ENCODE measurements at regions not wholly inside any gene's neighbourhood (a gene's known extent, or its start where the extent isn't known, plus 50 kb on each side); places are given as distances from the start of the nearest gene placed in this dataset.
"Not testable (repeated sequence)": the region's sequence is repeated elsewhere in the genome, so short reads cannot be mapped to it uniquely, and the experiment has no call there.

GRCh38 chr12:105654606-105655005 lies 324.1 kb downstream of the C12orf75 start:
- H2BK12ac ChIP-seq (ENCODE audit: low read length in 2 of 2) = no peak overlapping the region

DNA sequence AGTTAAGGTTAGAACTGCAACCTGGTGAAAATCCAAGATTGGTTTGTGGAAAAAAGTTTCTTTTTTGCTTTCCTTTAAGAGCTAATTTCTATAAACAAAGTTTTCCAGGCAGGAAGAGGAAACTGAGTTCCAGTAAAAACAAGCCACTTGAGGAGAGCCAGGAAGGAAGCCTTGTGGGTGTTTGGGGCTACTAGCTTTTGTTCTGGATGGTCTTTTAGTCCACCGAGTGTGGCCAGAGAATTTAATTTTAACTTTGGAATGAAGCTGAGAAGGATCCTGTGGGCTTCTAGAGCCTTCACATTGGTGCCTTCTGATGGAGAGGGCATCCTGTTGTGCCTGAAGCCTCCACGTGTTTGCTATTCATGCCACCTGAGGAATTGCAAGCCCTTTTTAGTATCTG lies 327.9 kb downstream of the C12orf75 start:
- H4K8ac ChIP-seq (ENCODE audit: low read length) = no peak overlapping the region
- WGBS = 87% methylated on average over 2 of the region's 2 CpGs
- no peak overlapping the region for H2AFZ ChIP-seq (ENCODE audit: low read depth, low read length)
- no peak overlapping the region for H3K4ac ChIP-seq (ENCODE audit: low read depth in 1 of 2, low read length in 2 of 2)
- H3K4me3 ChIP-seq (ENCODE audit: insufficient read depth in 1 of 2, low read depth in 1 of 2, low read length in 2 of 2) = no peak overlapping the region
- H3K14ac ChIP-seq (ENCODE audit: low read length in 2 of 2) = no peak overlapping the region
- no peak overlapping the region for H3K23ac ChIP-seq (ENCODE audit: low read length in 2 of 2)
- H2BK5ac ChIP-seq (ENCODE audit: low read depth, low read length, poor library complexity, severe bottlenecking) = no peak overlapping the region
- no peak overlapping the region for H2AK5ac ChIP-seq (ENCODE audit: low read length, severe bottlenecking)
- H4K91ac ChIP-seq (ENCODE audit: low read length) = no peak overlapping the region
- no peak overlapping the region for H3K27ac ChIP-seq (ENCODE audit: low read length, poor library complexity, severe bottlenecking)
- H3K18ac ChIP-seq (ENCODE audit: low read depth in 1 of 2, low read length in 2 of 2) = no peak overlapping the region
- no peaks in the 10 kb centered on the region for H3K36me3 ChIP-seq (ENCODE audit: control insufficient read depth in 1 of 2, insufficient read depth in 2 of 2, low read depth in 1 of 2, low read length in 2 of 2)
- no peaks in the 10 kb centered on the region for H3K9me3 ChIP-seq (ENCODE audit: control insufficient read depth, low read length)
- H2BK15ac ChIP-seq (ENCODE audit: low read depth, poor library complexity, severe bottlenecking) = no peak overlapping the region
- no peak overlapping the region for H2BK120ac ChIP-seq (ENCODE audit: low read depth, low read length)
- peaks cover 2% of the 10 kb centered on the region for H3K4me1 ChIP-seq (ENCODE audit: control insufficient read depth, insufficient read depth, low read depth, low read length)
- H3K79me1 ChIP-seq (replicated peaks; ENCODE audit: low read length, poor library complexity, severe bottlenecking) = no peaks in the 10 kb centered on the region
- H3K9ac ChIP-seq (ENCODE audit: low read length) = no peak overlapping the region
- no peak overlapping the region for H3K4me2 ChIP-seq (ENCODE audit: low read length, poor library complexity, severe bottlenecking)
- no peak overlapping the region for H2BK12ac ChIP-seq (ENCODE audit: low read length in 2 of 2)
- no peaks in the 10 kb centered on the region for H3K27me3 ChIP-seq (ENCODE audit: control insufficient read depth in 1 of 2, insufficient read depth in 1 of 2, low read length in 2 of 2)
- DNase-seq = no peak

More at GRCh38 chr12:105654606-105655005, 324.1 kb downstream of the C12orf75 start:
- Histone ChIP-seq H3K23ac (ENCODE audit: low read length in 2 of 2) (no peak overlapping the region), H3K14ac (ENCODE audit: low read length in 2 of 2) (no peak overlapping the region), H3K18ac (ENCODE audit: low read depth in 1 of 2, low read length in 2 of 2) (no peak overlapping the region), H2BK15ac (ENCODE audit: low read depth, poor library complexity, severe bottlenecking) (no peak overlapping the region), H3K4me3 (ENCODE audit: insufficient read depth in 1 of 2, low read depth in 1 of 2, low read length in 2 of 2) (no peak overlapping the region), H3K27me3 (ENCODE audit: control insufficient read depth in 1 of 2, insufficient read depth in 1 of 2, low read length in 2 of 2) (no peaks in the 10 kb centered on the region), H3K79me1 (replicated peaks; ENCODE audit: low read length, poor library complexity, severe bottlenecking) (no peaks in the 10 kb centered on the region), H4K8ac (ENCODE audit: low read length) (no peak overlapping the region), H3K4ac (ENCODE audit: low read depth in 1 of 2, low read length in 2 of 2) (no peak overlapping the region), H4K91ac (ENCODE audit: low read length) (no peak overlapping the region), H2BK5ac (ENCODE audit: low read depth, low read length, poor library complexity, severe bottlenecking) (no peak overlapping the region), H2AK5ac (ENCODE audit: low read length, severe bottlenecking) (no peak overlapping the region), H3K4me2 (ENCODE audit: low read length, poor library complexity, severe bottlenecking) (no peak overlapping the region), H2BK120ac (ENCODE audit: low read depth, low read length) (no peak overlapping the region), H3K4me1 (ENCODE audit: control insufficient read depth, insufficient read depth, low read depth, low read length) (peaks cover 2% of the 10 kb centered on the region), H3K9me3 (ENCODE audit: control insufficient read depth, low read length) (no peaks in the 10 kb centered on the region), H3K27ac (ENCODE audit: low read length, poor library complexity, severe bottlenecking) (no peak overlapping the region), H3K9ac (ENCODE audit: low read length) (no peak overlapping the region), H3K36me3 (ENCODE audit: control insufficient read depth in 1 of 2, insufficient read depth in 2 of 2, low read depth in 1 of 2, low read length in 2 of 2) (no peaks in the 10 kb centered on the region), H2AFZ (ENCODE audit: low read depth, low read length) (no peak overlapping the region)
- DNase-seq = no peak
- 100% methylated on average over 1 of the region's 1 CpG for WGBS

DNA sequence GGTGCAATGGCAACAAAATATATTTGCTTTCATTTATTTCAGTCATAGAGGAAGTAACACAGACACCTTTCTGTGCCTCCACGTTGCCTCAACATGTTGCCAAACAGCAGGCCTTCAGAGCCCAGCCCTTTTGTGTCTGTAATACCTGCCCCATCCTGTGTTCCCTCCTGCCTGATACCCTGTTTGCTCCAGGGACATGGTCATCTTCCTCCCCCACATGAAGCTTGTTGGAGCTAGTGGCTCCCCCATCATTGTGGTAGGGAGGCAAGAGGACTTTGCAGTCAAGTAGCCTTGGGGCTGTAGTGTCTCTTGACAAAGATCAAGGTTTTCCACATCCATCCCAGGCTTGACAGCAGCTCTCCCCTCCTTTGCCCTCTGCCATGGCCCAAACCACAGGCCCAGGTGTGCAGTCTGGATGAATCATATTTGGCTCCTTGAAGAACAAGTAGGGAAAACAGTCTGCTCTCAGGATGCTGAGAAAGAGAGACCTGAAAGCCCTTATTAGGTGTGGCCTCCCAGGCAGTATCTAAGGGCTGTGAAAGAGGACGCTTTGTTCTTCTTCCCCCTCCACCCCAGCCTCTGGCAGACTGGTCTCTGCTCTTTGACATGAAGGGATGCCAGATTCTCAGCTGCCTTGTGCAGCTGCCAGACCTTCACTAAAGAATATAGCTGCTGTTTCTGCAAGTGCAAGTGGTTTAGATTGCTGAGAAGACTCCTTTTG lies 329.0 kb downstream of the C12orf75 start:
- H2BK12ac ChIP-seq (ENCODE audit: low read length in 2 of 2) = peak overlapping the region in 1 of 2 experiments; percentile 11
- no peak overlapping the region for H3K14ac ChIP-seq (ENCODE audit: low read length in 2 of 2)
- no peaks in the 10 kb centered on the region for H3K27me3 ChIP-seq (ENCODE audit: control insufficient read depth in 1 of 2, insufficient read depth in 1 of 2, low read length in 2 of 2)
- H2AK5ac ChIP-seq (ENCODE audit: low read length, severe bottlenecking) = no peak overlapping the region
- no peak overlapping the region for H3K23ac ChIP-seq (ENCODE audit: low read length in 2 of 2)
- no peak overlapping the region for H3K4me2 ChIP-seq (ENCODE audit: low read length, poor library complexity, severe bottlenecking)
- H3K9ac ChIP-seq (ENCODE audit: low read length) = no peak overlapping the region
- peaks cover 2% of the 10 kb centered on the region for H3K4me1 ChIP-seq (ENCODE audit: control insufficient read depth, insufficient read depth, low read depth, low read length)
- H3K4ac ChIP-seq (ENCODE audit: low read depth in 1 of 2, low read length in 2 of 2) = no peak overlapping the region
- no peak overlapping the region for H2BK15ac ChIP-seq (ENCODE audit: low read depth, poor library complexity, severe bottlenecking)
- WGBS = 97% methylated on average over 2 of the region's 2 CpGs
- no peak overlapping the region for H2BK120ac ChIP-seq (ENCODE audit: low read depth, low read length)
- no peak overlapping the region for H3K27ac ChIP-seq (ENCODE audit: low read length, poor library complexity, severe bottlenecking)
- H4K8ac ChIP-seq (ENCODE audit: low read length) = no peak overlapping the region
- H2AFZ ChIP-seq (ENCODE audit: low read depth, low read length) = no peak overlapping the region
- H3K18ac ChIP-seq (ENCODE audit: low read depth in 1 of 2, low read length in 2 of 2) = no peak overlapping the region
- H2BK5ac ChIP-seq (ENCODE audit: low read depth, low read length, poor library complexity, severe bottlenecking) = no peak overlapping the region
- DNase-seq = no peak
- H3K9me3 ChIP-seq (ENCODE audit: control insufficient read depth, low read length) = no peaks in the 10 kb centered on the region
- H4K91ac ChIP-seq (ENCODE audit: low read length) = no peak overlapping the region
- H3K79me1 ChIP-seq (replicated peaks; ENCODE audit: low read length, poor library complexity, severe bottlenecking) = no peaks in the 10 kb centered on the region
- H3K36me3 ChIP-seq (ENCODE audit: control insufficient read depth in 1 of 2, insufficient read depth in 2 of 2, low read depth in 1 of 2, low read length in 2 of 2) = no peaks in the 10 kb centered on the region
- H3K4me3 ChIP-seq (ENCODE audit: insufficient read depth in 1 of 2, low read depth in 1 of 2, low read length in 2 of 2) = no peak overlapping the region

DNA sequence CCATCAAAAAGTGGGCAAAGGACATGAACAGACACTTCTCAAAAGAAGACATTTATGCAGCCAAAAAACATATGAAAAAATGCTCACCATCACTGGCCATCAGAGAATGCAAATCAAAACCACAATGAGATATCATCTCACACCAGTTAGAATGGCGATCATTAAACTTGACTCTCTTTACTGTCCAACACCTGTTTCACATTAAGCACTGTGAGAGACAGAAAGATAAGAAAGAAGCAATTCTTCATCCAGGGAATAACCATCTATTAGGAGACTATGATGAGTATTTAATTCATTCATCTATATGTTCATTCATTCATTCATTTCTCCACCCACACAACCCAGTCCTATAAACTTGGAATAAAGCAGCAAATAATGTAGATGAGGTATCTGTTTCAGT lies 334.3 kb downstream of the C12orf75 start:
- not testable (repeated sequence) for H3K4ac ChIP-seq (ENCODE audit: low read depth in 1 of 2, low read length in 2 of 2); H4K8ac ChIP-seq (ENCODE audit: low read length)

More for the DNA sequence above, 334.3 kb downstream of the C12orf75 start:
- not testable (repeated sequence) for H2AK5ac ChIP-seq (ENCODE audit: low read length, severe bottlenecking); H3K27me3 ChIP-seq (ENCODE audit: control insufficient read depth in 1 of 2, insufficient read depth in 1 of 2, low read length in 2 of 2); H3K4me3 ChIP-seq (ENCODE audit: insufficient read depth in 1 of 2, low read depth in 1 of 2, low read length in 2 of 2); H3K9ac ChIP-seq (ENCODE audit: low read length); H3K4me1 ChIP-seq (ENCODE audit: control insufficient read depth, insufficient read depth, low read depth, low read length); H3K36me3 ChIP-seq (ENCODE audit: control insufficient read depth in 1 of 2, insufficient read depth in 2 of 2, low read depth in 1 of 2, low read length in 2 of 2); H2BK12ac ChIP-seq (ENCODE audit: low read length in 2 of 2); H3K14ac ChIP-seq (ENCODE audit: low read length in 2 of 2); H3K27ac ChIP-seq (ENCODE audit: low read length, poor library complexity, severe bottlenecking); H2AFZ ChIP-seq (ENCODE audit: low read depth, low read length); H2BK15ac ChIP-seq (ENCODE audit: low read depth, poor library complexity, severe bottlenecking); H4K91ac ChIP-seq (ENCODE audit: low read length); H3K9me3 ChIP-seq (ENCODE audit: control insufficient read depth, low read length); H3K18ac ChIP-seq (ENCODE audit: low read depth in 1 of 2, low read length in 2 of 2); H3K79me1 ChIP-seq (replicated peaks; ENCODE audit: low read length, poor library complexity, severe bottlenecking); H2BK5ac ChIP-seq (ENCODE audit: low read depth, low read length, poor library complexity, severe bottlenecking); H3K4me2 ChIP-seq (ENCODE audit: low read length, poor library complexity, severe bottlenecking); DNase-seq; H2BK120ac ChIP-seq (ENCODE audit: low read depth, low read length); H3K23ac ChIP-seq (ENCODE audit: low read length in 2 of 2)
- 80% methylated on average over 1 of the region's 1 CpG for WGBS

All from mesenchymal stem cell (in vitro differentiated cells and primary cell).